GM12878 (cell line): ENCODE measurements at regions not wholly inside any gene's neighbourhood (a gene's known extent, or its start where the extent isn't known, plus 50 kb on each side); places are given as distances from the start of the nearest gene placed in this dataset.

Experiments
- ATAC-seq: fragments of 200-7000 bp; cut with Tn5 transposase; 3 replicates; pipeline ENCODE4 v1.9.1; 2020; ENCODE audit warnings: mild to moderate bottlenecking, moderate library complexity
- BruUV-seq: library from RNA; stranded (reverse); fragments of 400-500 nt; replicated peaks from 2 replicates; lab custom pipeline; 2021; lab: Mats Ljungman, UMichigan
- CTCF ChIA-PET: fragments of 300-600 bp; sonication (Branson Sonifier 250); formaldehyde crosslinking; extraction: SDS; loops from one replicate; lab custom pipeline; 2021; ENCODE audit warnings: inconsistent platforms; lab: Yijun Ruan, JAX
- POLR2A ChIA-PET: fragments of 350-600 bp; formaldehyde crosslinking; extraction: SDS; loops from one replicate; lab custom pipeline; 2021; ENCODE audit warnings: inconsistent platforms; lab: Charles Lee
- RAD21 ChIA-PET: fragments of 300-600 bp; sonication (Branson Sonifier 250); formaldehyde crosslinking; loops from one replicate; lab custom pipeline; 2023; ENCODE audit warnings: antibody characterized with exemption; ENCODE audit not compliant: unreplicated experiment; lab: Charles Lee
- SMC1A ChIA-PET: fragments of 300-600 bp; sonication (Branson Sonifier 250); formaldehyde crosslinking; loops from one replicate; lab custom pipeline; 2023; ENCODE audit not compliant: unreplicated experiment, uncharacterized antibody; lab: Charles Lee
- DNase-seq: peaks from one replicate; pipeline ENCODE4 v3.0.0-alpha.2; 2011; ENCODE audit warnings: low read depth, low spot score
- FAIRE-seq: peaks from 3 replicates; lab custom pipeline; 2011; peaks lifted over from hg19 to GRCh38; lab: Jason Lieb, UNC
- H2AFZ ChIP-seq: 2 replicates; pipeline ENCODE4 v1.6.0; 2011; ENCODE audit warnings: low read depth, low read length, control low read depth; ENCODE audit not compliant: control insufficient read depth
- H3K27ac ChIP-seq: 2 replicates; pipeline ENCODE4 v1.5.1; 2011; ENCODE audit warnings: control low read depth; ENCODE audit not compliant: control insufficient read depth, insufficient read depth
- H3K27me3 ChIP-seq, 2 experiments: replicated peaks in 1 of 2; 2 replicates each; pipeline versions ENCODE4 v1.6.0 to v1.6.1; 2011; ENCODE audit warnings: low read length in 1 of 2; ENCODE audit not compliant: control insufficient read depth in 2 of 2, insufficient read depth in 2 of 2
- H3K36me3 ChIP-seq, 2 experiments: 2 replicates each; pipeline ENCODE4 v1.5.1; 2011; ENCODE audit warnings: low read length in 1 of 2; ENCODE audit not compliant: control insufficient read depth in 2 of 2, insufficient read depth in 2 of 2
- H3K4me1 ChIP-seq: 2 replicates; pipeline ENCODE4 v1.6.1; 2011; ENCODE audit warnings: mild to moderate bottlenecking, low read length, moderate library complexity, mixed read lengths; ENCODE audit not compliant: control insufficient read depth, insufficient read depth
- H3K4me2 ChIP-seq: 2 replicates; pipeline ENCODE4 v1.6.0; 2011; ENCODE audit warnings: control low read depth; ENCODE audit not compliant: control insufficient read depth, insufficient read depth
- H3K4me3 ChIP-seq: fragments of 200-600 bp; sonication (generic); 2 replicates; pipeline ENCODE4 v1.5.1; 2016
- H3K79me2 ChIP-seq: 2 replicates; pipeline ENCODE4 v1.6.0; 2011; ENCODE audit warnings: low read length; ENCODE audit not compliant: control insufficient read depth, insufficient read depth
- H3K9ac ChIP-seq: 2 replicates; pipeline ENCODE4 v1.8.0; 2011; ENCODE audit warnings: low read length, control low read depth, mixed read lengths; ENCODE audit not compliant: control insufficient read depth, insufficient read depth
- H3K9me3 ChIP-seq: replicated peaks from 3 replicates; pipeline ENCODE4 v1.5.1; 2011; ENCODE audit warnings: mild to moderate bottlenecking, low read length; ENCODE audit not compliant: control insufficient read depth, insufficient read depth
- H4K20me1 ChIP-seq: 2 replicates; pipeline ENCODE4 v1.6.0; 2011; ENCODE audit not compliant: control insufficient read depth, insufficient read depth
- BHLHE40 ChIP-seq, 2 experiments: fragments of 450-650 bp in 1 of 2; IDR thresholded peaks; 2 replicates each; pipeline ENCODE4 v1.6.1; 2011 to 2017; ENCODE audit warnings: low read depth in 2 of 2, borderline replicate concordance in 1 of 2, improper control_type of control experiment in 1 of 2, low read length in 1 of 2, mild to moderate bottlenecking in 1 of 2
- CREB1 ChIP-seq: IDR thresholded peaks from 2 replicates; pipeline ENCODE4 v1.6.1; 2012; ENCODE audit warnings: low read depth, mild to moderate bottlenecking, inconsistent platforms
- EP300 ChIP-seq, 2 experiments: fragments of 150-350 bp in 1 of 2; IDR thresholded peaks; 2 replicates each; pipeline ENCODE4 v1.6.1; 2011 to 2012; ENCODE audit warnings: low read depth in 2 of 2, low read length in 2 of 2, borderline replicate concordance in 1 of 2, improper control_type of control experiment in 1 of 2, inconsistent platforms in 1 of 2; ENCODE audit not compliant: control insufficient read depth in 1 of 2
- IKZF1 ChIP-seq: fragments of 450-650 bp; conservative IDR thresholded peaks from 2 replicates; pipeline ENCODE4 v1.6.1; 2017; ENCODE audit warnings: antibody characterized with exemption, mild to moderate bottlenecking
- NR2C1 ChIP-seq: fragments of 450-650 bp; IDR thresholded peaks from 2 replicates; pipeline ENCODE4 v1.6.1; 2017; ENCODE audit warnings: antibody characterized with exemption, mild to moderate bottlenecking, moderate library complexity
- RAD51 ChIP-seq: fragments of 450-650 bp; IDR thresholded peaks from 2 replicates; pipeline ENCODE4 v1.6.1; 2016; ENCODE audit warnings: moderate library complexity, mild to moderate bottlenecking, inconsistent platforms
- WGBS: methylation state at CpG from one replicate; pipeline ENCODE4 v1.1.6; 2016; ENCODE audit warnings: low lambda C conversion rate; ENCODE audit not compliant: insufficient replicate concordance, insufficient coverage; ENCODE audit errors: missing lambda C conversion rate; 5-methylcytosine and 5-hydroxymethylcytosine counted together
- in situ Hi-C: fragments of 300-500 bp; cut with MboI; formaldehyde crosslinking; loops from 9 replicates; pipeline ENCODE4 v1.14.3; 2018; ENCODE audit warnings: mixed read lengths
- intact Hi-C: fragments of 100-400 bp; cut with micrococcal nuclease; formaldehyde crosslinking; loops from one replicate; pipeline ENCODE4 v1.14.2; 2022; ENCODE audit not compliant: unreplicated experiment
- TF ChIP-seq, protein P1 (sequence below), 3 experiments: IDR thresholded peaks in 2 of 3; conservative IDR thresholded peaks in 1 of 3; 2 replicates each; pipeline ENCODE4 v1.5.1; 2011; ENCODE audit warnings: low read depth in 3 of 3, low read length in 3 of 3, mild to moderate bottlenecking in 3 of 3, control low read depth in 2 of 3, moderate library complexity in 2 of 3, inconsistent platforms in 1 of 3, mixed read lengths in 1 of 3; ENCODE audit not compliant: control insufficient read depth in 2 of 3, insufficient read depth in 1 of 3; ENCODE audit errors: extremely low read depth in 1 of 3

DNA sequence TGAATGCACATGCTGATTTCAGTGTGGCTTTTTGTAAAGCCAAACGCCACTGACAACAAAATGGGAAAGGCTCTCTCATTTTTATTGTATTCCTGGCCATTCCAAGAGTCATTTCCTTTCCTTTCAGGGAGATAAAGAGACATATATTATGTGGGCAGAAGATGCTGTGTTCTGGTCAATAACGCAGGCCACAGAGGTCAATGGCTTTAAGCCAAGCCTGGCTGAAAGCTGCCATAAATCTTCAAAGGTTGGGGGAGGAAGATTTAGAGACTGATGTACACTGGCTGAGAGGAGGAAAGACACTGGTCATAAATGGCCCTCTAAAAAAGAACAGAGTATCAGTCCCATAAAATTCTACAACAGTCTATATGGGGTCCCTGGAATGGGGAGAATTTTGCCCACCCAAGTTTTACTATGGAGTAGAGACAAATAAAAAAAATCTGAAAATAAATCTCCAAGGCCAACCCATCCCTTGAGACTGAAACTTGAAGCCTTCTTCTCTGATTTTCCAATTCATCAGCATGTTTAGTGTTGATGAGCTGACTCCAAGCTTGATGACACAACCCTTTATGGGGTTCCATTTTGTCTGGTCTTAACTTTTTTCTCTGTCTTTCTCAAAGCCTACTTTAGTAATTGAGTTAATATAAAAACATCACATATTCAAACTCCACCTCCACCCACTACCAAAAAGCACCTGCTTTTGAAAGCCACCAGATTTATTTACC is 152.1 kb upstream of the SLC24A2 start:
- Histone ChIP-seq H3K27me3 (no peaks in the 10 kb centered on the region), H2AFZ (no peak overlapping the region), H3K36me3 (no peaks in the 10 kb centered on the region), H3K9ac (no peak overlapping the region), H3K4me1 (no peaks in the 10 kb centered on the region), H3K4me2 (no peak overlapping the region), H3K79me2 (no peaks in the 10 kb centered on the region), H4K20me1 (no peaks in the 10 kb centered on the region), H3K27ac (no peak overlapping the region), H3K4me3 (no peak overlapping the region), H3K9me3 (no peaks in the 10 kb centered on the region)
- ATAC-seq (no peak), DNase-seq (no peak), FAIRE-seq (no peak)
- WGBS: 70% methylated on average over 2 of the region's 2 CpGs
- TF ChIP-seq RAD51: no peak
- TF ChIP-seq NR2C1: no peak
- TF ChIP-seq CREB1: no peak
- TF ChIP-seq, protein P1, sequence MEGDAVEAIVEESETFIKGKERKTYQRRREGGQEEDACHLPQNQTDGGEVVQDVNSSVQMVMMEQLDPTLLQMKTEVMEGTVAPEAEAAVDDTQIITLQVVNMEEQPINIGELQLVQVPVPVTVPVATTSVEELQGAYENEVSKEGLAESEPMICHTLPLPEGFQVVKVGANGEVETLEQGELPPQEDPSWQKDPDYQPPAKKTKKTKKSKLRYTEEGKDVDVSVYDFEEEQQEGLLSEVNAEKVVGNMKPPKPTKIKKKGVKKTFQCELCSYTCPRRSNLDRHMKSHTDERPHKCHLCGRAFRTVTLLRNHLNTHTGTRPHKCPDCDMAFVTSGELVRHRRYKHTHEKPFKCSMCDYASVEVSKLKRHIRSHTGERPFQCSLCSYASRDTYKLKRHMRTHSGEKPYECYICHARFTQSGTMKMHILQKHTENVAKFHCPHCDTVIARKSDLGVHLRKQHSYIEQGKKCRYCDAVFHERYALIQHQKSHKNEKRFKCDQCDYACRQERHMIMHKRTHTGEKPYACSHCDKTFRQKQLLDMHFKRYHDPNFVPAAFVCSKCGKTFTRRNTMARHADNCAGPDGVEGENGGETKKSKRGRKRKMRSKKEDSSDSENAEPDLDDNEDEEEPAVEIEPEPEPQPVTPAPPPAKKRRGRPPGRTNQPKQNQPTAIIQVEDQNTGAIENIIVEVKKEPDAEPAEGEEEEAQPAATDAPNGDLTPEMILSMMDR (IDR thresholded peaks at IDR 0.05 in 2 of 3, conservative IDR thresholded peaks at IDR 0.05 in 1 of 3; ENCODE audit: control insufficient read depth in 2 of 3, extremely low read depth in 1 of 3, insufficient read depth in 1 of 3, low read depth in 3 of 3, low read length in 3 of 3): no peak
- TF ChIP-seq IKZF1: no peak
- no peak for TF ChIP-seq BHLHE40 (IDR thresholded peaks at IDR 0.05; ENCODE audit: borderline replicate concordance in 1 of 2, low read depth in 2 of 2, low read length in 1 of 2)
- TF ChIP-seq EP300 (IDR thresholded peaks at IDR 0.05; ENCODE audit: borderline replicate concordance in 1 of 2, control insufficient read depth in 1 of 2, low read depth in 2 of 2, low read length in 2 of 2): no peak
- intact Hi-C loops (no loop called here), in situ Hi-C loops (no loop called here)
- ChIA-PET SMC1A (no interaction called here), CTCF (no interaction called here), RAD21 (no interaction called here), POLR2A (no interaction called here)
- BruUV-seq: no TSS peak
